ENCODE measurements at regions not wholly inside any gene's neighbourhood (a gene's known extent, or its start where the extent isn't known, plus 50 kb on each side); places are given as distances from the start of the nearest gene placed in this dataset.

DNA sequence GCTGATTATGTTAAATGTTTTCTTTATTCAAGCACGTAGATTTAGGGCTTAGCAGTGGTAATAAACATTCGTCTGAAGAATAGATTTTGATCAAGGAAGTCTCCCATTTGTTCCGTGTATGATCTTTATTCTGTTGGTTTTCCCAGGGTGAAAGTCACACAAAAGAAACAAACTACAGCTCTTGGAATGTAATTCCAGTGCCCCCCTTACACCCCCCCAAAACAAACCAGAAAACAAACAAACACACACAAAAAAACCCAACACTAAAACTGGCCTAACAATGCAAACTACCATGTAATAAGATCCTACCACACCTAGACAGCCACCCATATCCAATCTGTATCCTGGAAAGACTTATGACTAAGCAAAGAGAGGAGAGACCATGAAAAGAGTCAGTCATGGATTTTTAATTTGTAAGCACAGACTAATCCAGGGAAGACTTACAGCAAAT is 196.2 kb upstream of the ELL2 start:
- no peak for DNase-seq

DNA sequence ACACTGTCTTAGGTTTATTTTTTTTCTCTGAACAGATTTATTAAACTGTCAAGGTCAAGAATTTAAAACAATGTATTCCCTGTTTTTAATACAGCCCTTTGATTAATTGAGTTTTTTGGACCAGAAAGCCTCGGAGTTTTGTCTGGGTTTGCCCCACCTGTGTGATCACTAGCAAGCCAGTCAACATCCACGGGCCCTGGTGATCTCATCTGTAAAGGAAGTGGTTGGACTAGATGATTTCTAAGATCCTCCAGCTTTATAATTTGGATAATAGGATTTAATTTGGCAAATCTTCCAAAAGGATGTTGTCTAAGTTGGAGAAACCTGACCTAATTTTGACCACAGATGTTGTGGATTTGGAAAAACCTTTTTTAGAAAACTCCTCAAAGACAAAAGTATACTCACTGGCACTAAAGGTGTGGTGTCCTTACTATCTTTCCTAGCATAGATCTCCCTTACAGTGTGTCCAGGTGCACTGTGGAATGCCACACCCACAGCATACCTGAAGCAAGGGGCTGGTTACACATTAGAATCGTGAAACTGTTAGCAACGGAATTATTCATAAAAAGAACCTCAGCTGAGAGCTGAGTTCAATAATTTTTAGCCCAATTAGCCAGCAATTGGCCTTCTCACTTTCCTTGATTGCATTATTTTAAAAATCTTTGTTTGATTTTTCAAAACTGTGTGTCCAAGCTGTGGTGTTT is 195.6 kb upstream of the ELL2 start:
- DNase-seq, result no peak

GRCh38 chr5:96155147-96155546 is 193.5 kb upstream of the ELL2 start:
- no peak for DNase-seq

GRCh38 chr5:96151891-96152290 is 190.2 kb upstream of the ELL2 start:
- no peak for DNase-seq

DNA sequence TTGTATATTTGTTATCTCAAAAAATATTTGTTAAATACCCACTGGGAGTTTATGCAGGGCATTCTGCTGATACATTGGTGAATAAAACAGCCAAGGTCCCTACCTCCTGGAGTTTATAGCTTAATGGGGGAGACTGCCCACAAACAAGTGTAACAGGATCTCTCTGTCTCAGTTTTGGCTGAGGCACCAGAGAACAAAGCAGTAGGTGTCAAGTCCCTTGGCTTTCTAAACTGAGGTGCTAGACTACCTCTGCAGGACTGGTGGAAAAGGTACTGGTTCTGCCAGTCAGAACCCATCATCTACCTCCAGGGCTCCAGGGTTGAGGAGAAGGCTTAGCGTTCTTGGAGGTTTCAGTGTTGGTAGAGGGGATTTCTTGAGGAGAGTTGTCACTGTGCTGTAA is 188.4 kb upstream of the ELL2 start:
- no peak for DNase-seq

DNA sequence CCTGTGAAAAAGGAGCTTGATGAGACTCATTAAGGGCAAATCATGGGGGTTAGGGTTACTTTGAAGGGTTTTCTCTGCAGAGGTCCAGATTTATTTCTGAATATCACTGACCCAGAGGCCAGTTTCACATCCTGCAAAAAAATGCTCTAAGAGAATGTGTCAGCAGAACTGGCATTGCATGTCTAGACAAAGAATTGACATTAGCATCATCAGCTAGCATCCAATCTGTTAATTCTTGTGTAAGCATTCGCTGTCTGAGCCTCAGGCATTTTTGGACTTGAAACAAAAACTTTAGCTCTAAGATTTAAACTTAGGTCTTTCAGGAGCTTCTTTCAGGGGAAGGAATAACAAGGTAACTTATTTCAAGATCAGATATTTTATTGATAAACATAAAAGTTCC is 187.9 kb upstream of the ELL2 start:
- DNase-seq, result no peak

DNA sequence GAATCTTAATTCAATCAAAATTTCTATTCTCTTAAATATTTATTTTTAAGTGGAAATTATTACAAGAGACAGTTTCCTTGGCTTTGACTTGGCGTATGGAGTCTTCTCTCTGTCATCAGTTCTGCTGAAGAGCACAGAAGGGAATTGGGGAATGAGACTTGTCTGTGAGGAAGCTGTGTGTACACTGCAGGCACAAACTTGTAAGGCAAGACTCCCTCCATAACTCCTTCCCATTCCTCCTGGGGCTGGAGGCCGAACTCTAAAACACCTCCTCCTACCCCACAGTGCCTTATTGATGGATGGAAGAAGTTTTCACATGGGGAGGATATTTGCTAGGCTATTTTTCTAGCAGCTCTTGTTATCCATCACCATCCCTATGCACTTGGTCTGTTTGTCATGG is 187.4 kb upstream of the ELL2 start:
- DNase-seq, result no peak

DNA sequence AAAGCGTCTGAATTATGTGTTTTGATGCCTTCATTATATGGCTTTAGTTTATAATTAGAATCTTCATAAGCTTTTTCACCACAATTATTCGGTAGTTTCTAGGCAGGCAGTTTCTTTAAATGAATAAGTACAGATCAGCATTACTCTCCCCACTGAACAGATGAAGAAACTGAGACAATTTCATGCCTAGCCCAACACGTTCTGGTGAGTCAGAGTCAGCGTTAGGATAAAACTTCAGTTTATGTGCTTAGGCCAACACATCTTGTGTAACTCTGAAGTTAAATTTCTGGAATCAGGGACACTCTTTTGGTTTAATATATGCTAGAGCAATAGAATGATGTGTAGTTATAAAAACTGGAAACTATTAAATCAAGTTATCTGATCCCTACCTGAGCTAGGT is 186.7 kb upstream of the ELL2 start:
- DNase-seq, result no peak

DNA sequence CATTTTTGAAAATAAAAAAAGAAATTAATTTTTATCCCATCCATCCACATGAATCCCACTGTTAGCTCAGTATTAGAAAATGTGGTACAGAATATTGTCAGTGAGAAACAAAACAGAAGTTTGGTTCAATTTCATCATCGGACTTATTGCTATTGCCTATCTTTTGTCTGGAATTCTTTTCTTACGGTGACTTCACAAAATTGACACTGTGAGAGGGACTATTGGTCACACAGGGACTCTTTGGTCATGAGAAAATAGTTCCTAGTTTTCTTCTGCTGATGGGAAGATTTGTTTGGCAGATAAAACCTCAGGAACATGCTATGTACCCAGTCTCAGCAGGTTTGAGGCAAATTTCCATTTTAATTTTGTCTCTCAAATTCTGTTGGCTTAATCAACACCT is 186.2 kb upstream of the ELL2 start:
- no peak for DNase-seq

DNA sequence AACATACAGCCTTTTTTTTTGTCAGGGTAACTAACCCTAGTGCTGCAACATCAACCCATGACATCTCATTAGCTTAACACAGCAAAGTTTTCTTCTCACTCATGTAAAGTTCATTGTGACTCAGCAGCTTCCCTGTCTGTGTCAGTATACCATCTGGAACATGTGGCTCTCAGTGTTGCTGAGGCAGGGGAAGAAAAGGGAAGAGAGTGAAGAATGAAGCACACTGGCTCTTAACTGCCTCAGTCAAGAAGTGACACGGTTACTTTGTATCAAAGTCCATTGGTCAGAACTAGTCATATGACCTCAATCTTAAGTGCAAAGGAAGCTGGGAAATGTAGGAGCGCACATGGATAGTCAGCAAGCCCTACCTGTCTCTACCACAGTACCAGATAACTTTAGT is 185.0 kb upstream of the ELL2 start:
- no peak for DNase-seq

- no peak for DNase-seq
Measured at GRCh38 chr5:96144289-96144688, 182.6 kb upstream of the ELL2 start.

DNA sequence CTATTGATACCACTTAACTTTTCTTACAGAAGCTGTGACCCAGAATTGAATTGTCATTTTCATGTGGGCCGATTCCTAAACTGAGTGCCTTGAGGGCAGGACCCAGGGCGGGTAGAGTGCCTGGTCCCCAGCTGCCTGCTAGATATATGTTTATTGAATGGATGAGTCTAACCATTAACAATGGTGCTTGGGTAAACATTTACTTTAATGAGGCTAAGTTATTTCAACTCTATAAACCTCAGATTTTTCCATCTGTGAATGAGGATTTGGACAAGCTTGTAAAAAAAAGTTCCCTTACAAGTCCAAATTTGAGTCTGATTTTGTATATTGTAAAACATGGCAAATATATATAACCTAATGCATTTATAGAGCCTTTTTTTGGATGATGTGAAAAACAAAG is 181.8 kb upstream of the ELL2 start:
- DNase-seq, result no peak

DNA sequence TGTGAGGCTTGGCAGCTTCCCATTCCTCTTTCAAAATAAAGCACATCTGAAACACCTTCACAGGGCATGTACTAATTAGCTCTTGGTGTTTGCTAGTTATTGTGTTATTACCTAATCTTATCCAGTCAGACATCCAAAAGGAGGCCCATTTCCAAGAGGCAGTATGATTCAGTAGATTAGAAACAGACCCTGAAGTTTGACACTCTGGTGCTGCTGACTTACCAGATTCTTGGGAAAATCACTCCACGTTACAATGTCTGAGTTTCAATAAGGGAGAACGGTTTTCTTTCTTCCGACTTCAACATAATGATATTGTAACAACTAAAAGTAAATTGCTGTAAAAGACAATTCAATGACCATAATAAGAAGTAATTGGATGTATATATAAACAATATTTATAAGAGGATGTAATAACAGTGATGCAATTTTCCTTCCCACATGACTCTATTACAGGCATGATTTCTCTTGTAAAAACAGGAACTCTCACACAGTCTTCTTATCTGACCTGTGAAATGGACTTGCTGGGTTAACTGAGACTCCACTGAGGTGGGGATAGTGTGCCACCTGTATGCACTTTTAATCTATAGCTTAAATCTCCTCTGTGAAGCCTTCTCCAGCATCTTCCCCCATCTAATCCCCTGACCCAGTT is 181.3 kb upstream of the ELL2 start:
- DNase-seq, result no peak

DNA sequence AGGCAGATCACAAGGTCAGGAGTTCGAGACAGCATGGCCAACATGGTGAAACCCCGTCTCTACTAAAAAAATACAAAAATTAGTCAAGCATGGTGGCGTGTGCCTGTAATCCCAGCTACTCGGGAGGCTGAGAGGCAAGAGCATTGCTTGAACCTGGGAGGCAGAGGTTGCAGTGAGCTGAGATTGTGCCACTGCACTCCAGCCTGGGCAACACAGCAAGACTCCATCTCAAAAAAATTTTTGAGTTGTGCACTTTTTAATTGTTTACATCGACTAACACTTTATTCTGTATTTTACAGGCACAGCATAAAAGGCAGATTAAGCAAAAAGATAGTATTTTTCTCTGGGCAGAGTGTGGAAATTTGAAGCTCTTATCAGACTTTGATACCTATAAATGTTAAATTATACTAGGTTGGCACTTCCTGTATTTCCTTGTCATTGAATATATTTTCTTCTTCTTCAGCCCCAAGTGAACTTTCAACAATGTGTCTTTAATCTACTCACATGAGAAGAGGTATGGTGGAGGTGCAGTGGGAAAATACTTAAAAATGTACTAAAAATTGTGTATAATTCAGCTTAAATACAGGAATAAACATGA is 180.6 kb upstream of the ELL2 start:
- DNase-seq, result no peak

DNA sequence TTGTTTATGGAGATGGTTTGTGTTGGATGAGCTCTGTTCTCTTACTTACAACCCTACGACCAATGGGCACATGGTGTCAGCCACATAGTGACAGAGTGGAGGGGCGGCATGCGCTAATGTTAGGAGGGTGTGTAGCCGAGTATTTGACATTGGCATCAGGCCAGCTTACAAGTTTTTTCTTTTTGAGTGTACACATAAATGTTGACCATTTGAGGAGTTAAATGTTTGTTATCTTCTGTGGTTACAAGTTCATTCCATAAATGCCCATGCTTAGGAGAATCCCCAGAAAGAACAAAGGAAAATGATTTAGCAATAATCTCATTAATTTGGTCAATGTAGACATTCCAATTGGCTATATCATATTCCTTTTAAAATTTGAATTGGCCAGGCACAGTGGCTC is 180.1 kb upstream of the ELL2 start:
- DNase-seq, result no peak

GRCh38 chr5:96140496-96140895 is 178.8 kb upstream of the ELL2 start:
- DNase-seq, result no peak

DNA sequence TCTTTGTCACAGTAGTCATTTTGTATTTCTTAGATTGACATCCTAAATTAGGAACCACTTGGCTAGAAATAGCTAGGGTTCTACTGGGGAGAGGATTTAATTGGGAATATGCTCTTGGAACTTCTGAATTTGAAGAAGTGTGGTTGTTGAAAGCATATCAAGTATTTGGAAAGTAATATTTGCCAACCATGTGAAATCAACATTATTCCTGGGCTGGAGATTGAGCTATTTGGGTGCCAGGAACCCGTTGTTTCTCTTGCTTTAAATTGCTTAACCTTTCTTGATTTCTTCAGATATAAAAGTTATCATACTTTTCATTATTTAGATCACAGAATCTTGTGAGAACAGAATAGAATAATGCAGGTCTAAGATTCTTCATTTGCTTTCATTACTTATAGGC is 178.4 kb upstream of the ELL2 start:
- DNase-seq, result no peak

GRCh38 chr5:96134886-96135285 is 173.2 kb upstream of the ELL2 start:
- no peak for DNase-seq

- no peak for DNase-seq
Measured at GRCh38 chr5:96133341-96134079, 171.9 kb upstream of the ELL2 start.

- DNase-seq, result no peak
Measured at GRCh38 chr5:96129276-96129675, 167.6 kb upstream of the ELL2 start.

DNA sequence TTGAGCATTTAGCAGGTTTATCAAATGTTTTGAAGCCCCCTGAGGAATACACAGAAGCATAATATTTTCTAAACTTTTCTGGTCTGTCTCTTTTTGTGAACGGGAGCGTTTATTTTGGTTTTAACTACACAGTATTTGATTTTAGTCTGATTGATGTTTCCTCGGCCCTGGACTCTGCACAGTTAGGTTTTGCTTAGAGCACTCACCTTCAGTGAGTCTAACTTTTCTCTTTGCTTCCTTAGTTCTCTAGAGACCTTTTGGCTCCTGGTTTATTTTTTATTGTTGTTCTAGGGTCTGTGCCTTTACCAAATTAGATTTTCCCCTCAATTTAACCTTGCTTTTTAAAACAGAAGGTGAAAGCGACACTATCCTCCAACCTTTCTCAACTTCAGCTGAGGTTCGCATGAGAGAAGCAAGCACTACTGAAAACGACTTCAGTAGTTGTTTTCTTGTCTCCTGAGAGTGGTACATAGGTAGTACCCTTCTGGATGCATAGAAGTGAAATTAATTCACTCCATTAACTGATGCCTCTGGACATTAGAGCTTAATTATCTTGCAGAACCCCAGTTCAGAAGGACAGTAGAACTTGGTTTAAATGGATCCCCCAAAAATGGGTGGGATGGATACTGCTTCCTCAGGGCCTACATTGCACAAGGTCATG is 166.7 kb upstream of the ELL2 start:
- no peak for DNase-seq

- no peak for DNase-seq
Measured at GRCh38 chr5:96127538-96127937, 165.9 kb upstream of the ELL2 start.

DNA sequence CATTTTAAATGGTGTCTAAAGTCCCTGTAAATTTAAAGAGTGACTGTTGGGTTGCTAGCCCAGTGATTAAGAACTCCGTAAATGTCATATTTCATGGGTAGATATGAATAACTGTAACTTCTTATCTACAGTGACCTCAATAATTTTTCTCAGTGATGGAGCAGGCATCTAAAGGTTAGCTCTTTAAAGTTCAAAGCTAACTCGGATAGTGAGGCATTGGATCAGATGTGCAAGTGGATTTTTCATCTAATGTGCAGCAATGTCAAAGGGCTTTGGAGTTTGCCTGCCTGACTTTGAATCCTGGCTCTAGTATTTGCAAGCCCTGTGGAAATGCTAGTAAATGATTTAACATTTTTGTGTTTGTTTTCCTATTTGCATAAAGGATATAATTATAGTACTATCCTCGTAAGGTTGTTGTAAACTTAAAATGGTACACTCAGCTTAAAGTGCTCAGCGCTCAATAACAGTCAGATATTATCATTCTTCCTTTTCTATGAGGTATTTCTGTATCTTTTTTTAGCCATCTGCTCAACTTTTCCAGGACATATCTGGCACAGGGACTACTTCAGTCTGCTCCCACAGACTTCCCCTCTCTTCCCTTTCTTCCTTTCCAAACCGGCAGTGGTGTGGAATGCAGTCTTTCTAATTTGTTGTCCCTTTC is 163.7 kb upstream of the ELL2 start:
- DNase-seq, result no peak
